HG02759 (cell line): ENCODE measurements at regions not wholly inside any gene's neighbourhood (a gene's known extent, or its start where the extent isn't known, plus 50 kb on each side); places are given as distances from the start of the nearest gene placed in this dataset.
"Not testable (repeated sequence)": the region's sequence is repeated elsewhere in the genome, so short reads cannot be mapped to it uniquely, and the experiment has no call there.

Experiments used
- ATAC-seq: cut with Tn5 transposase; IDR thresholded peaks from one replicate; pipeline ENCODE4 v1.9.1; 2021; ENCODE audit warnings: mild to moderate bottlenecking, moderate library complexity; ENCODE audit not compliant: unreplicated experiment

DNA sequence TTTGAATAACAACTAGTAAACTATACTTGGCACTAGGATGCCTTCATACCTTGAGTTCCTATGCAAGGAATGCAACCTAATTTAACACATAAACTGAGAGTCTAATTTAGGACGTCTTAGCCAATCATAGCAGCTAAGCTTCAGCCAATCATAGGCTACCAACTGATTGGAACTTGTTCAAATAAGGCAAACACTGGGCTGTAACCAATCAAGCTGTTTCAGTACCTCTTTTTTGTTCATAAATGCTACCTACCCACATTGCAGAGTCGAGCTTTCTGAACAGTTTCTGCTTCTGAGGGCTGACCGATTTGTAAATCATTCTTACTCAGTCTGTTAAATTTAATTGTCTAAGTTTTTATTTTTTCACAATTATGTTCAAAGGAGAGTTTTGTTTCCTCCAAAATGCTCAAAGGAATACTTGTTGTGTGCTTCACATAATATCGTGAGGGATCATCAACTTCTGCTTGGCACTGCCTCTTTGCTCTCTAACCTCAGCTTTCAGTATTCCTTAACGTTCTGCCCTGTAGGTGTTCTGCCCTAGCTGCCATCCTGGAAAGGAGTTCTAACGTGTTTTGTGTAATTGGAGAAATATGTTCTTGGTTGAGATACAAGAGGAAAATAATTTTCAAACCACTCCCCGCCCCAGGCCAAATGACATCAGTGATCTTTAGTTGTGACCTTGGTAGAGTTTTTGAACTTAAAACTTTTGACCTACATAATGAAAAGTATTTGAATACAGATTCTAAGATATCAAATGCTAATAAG is 380.4 kb upstream of the MIS18BP1 start:
- no peak for ATAC-seq

DNA sequence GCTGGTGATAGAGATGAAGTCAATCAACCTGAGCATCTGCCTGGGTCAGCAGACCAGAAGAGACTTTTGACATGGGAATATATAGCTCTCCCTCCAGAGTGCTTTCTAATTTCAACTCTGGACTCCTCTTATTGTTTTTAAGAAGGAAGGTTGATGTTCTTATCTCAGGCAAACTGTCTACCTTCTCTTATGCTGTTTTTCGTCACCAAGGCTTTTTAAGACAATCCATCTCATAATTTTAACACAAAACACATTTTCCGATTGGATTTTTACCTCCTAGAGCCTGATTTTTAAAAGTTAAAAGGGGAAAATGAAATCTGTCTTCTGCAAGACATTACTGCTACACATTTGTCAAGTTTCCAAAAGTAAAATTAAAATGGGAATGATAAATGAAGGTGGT is 368.7 kb upstream of the MIS18BP1 start:
- no peak for ATAC-seq

DNA sequence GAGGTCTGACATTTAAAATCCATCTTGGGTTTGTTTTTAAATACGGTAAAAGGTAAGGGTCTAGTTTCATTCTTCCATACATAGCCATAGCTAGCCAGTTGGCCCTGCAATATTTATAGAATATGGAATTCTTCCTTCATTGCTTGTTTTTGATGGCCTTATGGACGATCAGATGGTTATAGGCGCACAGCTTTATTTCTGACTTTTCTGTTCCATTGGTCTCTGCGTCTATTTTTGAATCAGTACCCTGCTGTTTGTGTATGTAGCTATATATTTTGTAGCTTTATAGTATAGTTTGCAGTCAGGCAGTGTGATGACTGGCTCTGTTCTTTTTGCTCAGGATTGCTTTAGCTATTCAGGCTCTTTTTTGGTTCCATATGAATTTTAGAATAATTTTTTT is 366.8 kb upstream of the MIS18BP1 start:
- ATAC-seq = no peak

- ATAC-seq = no peak
Observed at GRCh38 chr14:45610318-45610717, 357.3 kb upstream of the MIS18BP1 start.

DNA sequence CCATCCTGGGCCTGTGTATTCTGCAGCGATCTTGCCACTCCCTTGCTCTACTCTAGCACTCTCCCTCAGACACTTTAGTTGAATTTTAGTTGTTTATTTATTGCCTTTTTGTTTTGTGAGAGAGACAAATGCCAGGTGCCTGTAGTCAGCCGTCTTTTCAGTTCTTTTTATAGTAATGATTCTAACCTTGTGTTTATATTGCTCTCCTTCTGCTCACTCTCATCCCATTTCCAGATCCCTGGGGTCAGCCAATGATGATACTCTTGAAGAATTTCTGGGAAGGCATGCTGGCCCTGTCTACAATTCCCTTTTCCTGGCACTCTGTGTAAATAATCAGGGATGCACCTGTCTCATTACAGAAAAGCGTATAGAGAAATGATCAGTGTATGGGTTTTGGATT is 334.1 kb upstream of the MIS18BP1 start:
- ATAC-seq = no peak

GRCh38 chr14:45559626-45560025 is 306.6 kb upstream of the MIS18BP1 start:
- no peak for ATAC-seq

DNA sequence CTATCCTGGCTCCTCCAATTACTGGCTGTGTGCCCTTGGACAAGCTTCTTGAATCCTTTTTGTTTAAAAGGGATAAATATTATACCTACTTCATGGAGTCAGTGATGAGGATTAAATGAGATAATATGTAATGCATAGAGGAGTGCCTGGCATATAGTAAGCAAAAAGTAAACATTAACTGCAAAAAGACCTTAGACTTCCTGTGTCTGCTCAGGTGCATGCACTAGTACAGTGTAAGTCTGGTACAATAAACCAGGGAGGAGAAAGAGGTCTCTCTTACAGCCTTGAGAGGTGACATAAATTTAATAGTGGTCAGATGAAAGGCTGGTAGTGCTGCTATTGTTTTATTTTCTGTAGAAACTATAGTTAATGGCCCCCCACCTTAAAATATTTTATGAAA is 305.2 kb upstream of the MIS18BP1 start:
- no peak for ATAC-seq

GRCh38 chr14:45553981-45554380 is 301.0 kb upstream of the MIS18BP1 start:
- ATAC-seq = no peak

- not testable (repeated sequence) for ATAC-seq
Observed at GRCh38 chr14:45551240-45551820, 298.3 kb upstream of the MIS18BP1 start.

DNA sequence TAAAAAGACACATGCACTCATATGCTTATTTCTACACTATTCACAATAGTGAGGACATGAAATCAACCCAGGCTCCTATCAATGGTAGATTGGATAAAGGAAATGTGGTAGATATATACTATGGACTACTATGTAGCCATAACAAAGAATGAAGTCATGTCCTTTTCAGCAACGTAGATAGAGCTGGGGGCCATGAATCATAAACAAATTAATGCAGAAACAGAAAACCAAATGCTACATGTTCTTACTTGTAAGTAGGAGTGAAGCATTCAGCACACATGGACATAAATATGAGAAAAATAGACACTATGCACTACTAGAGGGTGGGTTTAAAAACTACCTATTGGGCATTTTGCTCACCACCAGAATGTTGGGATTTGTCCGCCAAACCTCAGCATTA is 278.0 kb upstream of the MIS18BP1 start:
- no peak for ATAC-seq

DNA sequence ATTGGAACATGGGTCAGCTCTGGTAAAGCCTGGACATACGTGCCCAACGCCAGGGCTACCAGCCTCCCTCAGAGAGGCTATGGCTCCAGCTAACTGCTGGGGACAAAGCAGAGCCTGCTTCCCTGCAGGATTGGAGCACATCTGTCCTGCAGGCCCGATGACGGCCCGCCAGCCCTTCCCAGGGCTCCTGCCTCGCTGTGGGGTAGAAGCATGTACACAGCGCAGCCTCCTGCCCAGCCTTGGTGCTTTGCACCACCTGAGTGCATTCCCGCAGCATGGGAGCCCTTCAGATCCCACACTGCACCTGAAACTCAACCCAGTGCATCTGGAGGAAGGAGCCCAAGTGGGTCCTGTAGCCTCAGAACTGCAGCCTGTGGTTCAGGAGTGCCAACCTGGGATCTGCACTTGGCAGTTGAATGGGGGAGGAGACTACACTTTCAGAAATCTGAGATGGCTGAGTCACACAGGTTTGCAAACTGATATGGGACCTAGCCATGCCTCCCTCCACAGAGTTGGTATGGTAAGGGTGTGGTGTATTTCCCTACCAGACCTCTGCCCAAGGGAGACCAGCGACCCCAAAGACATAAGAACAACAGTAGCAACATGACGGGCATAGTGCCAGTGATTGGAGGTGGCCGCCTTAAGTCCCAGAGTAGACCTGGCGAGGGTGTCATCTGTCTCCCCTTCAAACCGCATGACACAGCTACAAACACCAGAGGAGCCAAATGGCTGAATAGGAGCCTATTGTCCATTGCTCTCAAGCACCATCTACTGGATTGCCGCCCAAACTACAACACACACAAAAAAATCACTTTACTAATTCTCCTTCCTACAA is 273.9 kb upstream of the MIS18BP1 start:
- peak; percentile 93 for ATAC-seq

- no peak for ATAC-seq
Observed at GRCh38 chr14:45519766-45520165, 266.8 kb upstream of the MIS18BP1 start.

DNA sequence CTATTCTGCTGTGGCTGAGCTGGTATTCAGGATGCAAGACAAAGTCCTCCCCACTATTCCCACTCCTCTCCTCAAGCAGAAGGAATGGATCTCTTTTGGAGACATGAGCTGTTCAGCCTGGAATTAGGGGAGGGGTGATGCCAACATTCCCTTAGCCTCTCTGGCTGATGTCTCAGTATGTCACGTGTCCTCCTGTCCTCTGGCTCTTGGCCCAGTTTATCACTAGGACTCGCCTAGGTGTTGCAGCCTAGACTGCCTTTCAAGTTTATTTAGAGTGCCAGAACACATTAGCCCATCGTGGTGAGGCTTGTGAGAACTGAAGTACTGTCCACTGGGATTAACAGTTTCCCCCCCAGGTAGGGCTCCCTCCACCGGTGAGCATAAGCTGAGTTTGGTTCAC is 239.9 kb upstream of the MIS18BP1 start:
- no peak for ATAC-seq

GRCh38 chr14:45491914-45492313 is 238.9 kb upstream of the MIS18BP1 start:
- no peak for ATAC-seq

DNA sequence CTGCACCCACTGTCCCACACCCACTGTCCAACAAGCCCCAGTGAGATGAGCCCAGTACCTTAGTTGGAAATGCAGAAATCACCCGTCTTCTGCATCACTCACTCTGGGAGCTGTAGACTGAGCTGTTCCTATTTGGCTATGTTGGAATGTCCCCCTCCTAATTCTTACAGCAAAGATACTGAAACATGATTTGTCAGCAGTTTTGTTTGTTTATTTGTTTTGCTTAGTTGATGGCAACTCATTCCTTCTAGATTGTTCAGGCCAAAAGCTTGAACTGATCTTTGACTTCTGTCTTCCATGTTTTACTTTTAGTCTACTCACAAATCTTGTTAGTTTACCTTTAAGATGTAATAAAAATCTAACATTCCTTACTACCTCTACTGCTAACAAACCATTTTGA is 233.6 kb upstream of the MIS18BP1 start:
- no peak for ATAC-seq

DNA sequence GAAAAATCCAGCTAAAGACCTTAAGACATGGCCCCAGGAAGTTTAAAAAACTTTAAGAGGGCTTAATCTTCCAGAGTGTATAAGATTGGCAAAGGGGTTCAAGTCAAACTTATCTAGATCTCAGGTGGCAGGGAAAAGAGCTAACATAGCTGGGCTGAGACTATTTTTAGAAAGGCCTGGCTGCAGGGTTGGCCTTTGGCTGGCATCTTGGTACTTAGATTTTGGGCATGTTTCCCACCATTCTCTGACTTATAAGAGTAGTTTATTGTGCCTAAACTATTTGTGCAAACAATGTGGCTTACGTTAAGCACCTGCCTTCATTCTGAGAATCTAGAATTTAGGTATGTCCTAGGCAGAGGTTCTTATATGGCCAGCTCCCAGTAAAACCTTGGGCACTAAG is 214.0 kb upstream of the MIS18BP1 start:
- ATAC-seq = no peak

GRCh38 chr14:45434221-45434620 is 181.2 kb upstream of the MIS18BP1 start:
- ATAC-seq = no peak

GRCh38 chr14:45426685-45427282 is 173.8 kb upstream of the MIS18BP1 start:
- peak; percentile 78 for ATAC-seq

DNA sequence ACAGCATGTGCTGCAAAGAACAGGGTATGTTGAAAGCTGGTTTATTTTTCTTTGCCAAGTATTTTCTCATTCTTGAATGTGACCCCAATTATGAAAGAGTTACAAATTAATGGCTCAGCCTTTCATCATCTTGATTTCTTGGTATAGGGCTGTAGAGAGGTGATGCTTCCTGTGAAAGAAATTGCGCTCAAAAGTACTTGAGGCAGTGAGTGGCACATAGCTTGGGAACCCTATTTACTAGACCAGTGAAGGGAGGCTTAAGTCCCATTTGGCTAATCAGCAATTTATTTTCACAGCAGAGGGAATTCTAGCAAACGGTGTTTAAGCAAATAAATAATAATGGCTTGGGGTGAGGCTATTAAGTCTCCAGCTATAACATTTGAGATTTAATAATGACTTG is 153.9 kb upstream of the MIS18BP1 start:
- ATAC-seq = no peak

GRCh38 chr14:45400950-45401640 is 148.1 kb upstream of the MIS18BP1 start:
- no peak for ATAC-seq

GRCh38 chr14:45400509-45400908 is 147.5 kb upstream of the MIS18BP1 start:
- no peak for ATAC-seq
